Ishikawa (cell line): ENCODE measurements at regions not wholly inside any gene's neighbourhood (a gene's known extent, or its start where the extent isn't known, plus 50 kb on each side); places are given as distances from the start of the nearest gene placed in this dataset.

Experiments used
- CEBPB ChIP-seq: IDR thresholded peaks from 2 replicates; pipeline ENCODE4 v1.6.1; 2012
- CREB1 ChIP-seq: IDR thresholded peaks from 2 replicates; pipeline ENCODE4 v1.6.1; 2012; ENCODE audit warnings: low read depth
- EGR1 ChIP-seq: IDR thresholded peaks from 2 replicates; pipeline ENCODE4 v1.6.1; 2012
- EP300 ChIP-seq: IDR thresholded peaks from 2 replicates; pipeline ENCODE4 v1.6.1; 2012; ENCODE audit warnings: borderline replicate concordance
- FOXM1 ChIP-seq: IDR thresholded peaks from 2 replicates; pipeline ENCODE4 v1.6.1; 2012; ENCODE audit warnings: low read depth, borderline replicate concordance
- NFIC ChIP-seq: IDR thresholded peaks from 2 replicates; pipeline ENCODE4 v1.6.1; 2012
- RAD21 ChIP-seq: IDR thresholded peaks from 2 replicates; pipeline ENCODE4 v1.6.1; 2012; ENCODE audit warnings: low read depth
- REST ChIP-seq: IDR thresholded peaks from 2 replicates; pipeline ENCODE4 v1.6.1; 2012; ENCODE audit warnings: low read depth, mild to moderate bottlenecking
- TAF1 ChIP-seq: IDR thresholded peaks from 2 replicates; pipeline ENCODE4 v1.6.1; 2012; ENCODE audit warnings: low read depth, mild to moderate bottlenecking
- TCF12 ChIP-seq: IDR thresholded peaks from 2 replicates; pipeline ENCODE4 v1.6.1; 2012; ENCODE audit warnings: low read depth
- TEAD4 ChIP-seq: IDR thresholded peaks from 2 replicates; pipeline ENCODE4 v1.6.1; 2012
- USF1 ChIP-seq: IDR thresholded peaks from 2 replicates; pipeline ENCODE4 v1.6.1; 2012
- YY1 ChIP-seq: IDR thresholded peaks from 2 replicates; pipeline ENCODE4 v1.6.1; 2012; ENCODE audit warnings: low read depth
- ZBTB7A ChIP-seq: IDR thresholded peaks from 2 replicates; pipeline ENCODE4 v1.6.1; 2012; ENCODE audit warnings: low read depth
- TF ChIP-seq, protein P1 (sequence below): IDR thresholded peaks from 2 replicates; pipeline ENCODE4 v1.6.1; 2012

DNA sequence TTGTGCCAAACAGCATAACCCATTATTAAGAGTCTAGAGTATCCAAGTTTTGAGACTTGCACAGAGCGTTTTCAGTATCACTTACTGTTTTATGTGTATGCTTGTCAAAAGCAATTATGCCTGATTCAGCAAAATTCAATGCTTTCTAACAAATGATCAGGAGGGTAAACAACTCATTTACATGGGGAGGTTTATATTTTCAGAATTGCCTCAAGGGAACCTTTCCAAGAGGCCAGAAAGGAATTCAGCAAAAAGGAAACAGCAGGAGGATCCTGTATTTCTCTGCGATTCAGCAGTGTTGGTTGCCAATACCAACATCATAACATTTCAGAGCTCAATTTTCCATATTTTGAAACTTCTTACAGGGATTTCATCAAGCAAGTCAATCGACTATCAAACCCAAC lies 69.3 kb upstream of the DAB2 start:
- TF ChIP-seq CREB1 (no peak), EP300 (no peak), TAF1 (no peak), YY1 (no peak), ZBTB7A (no peak), CEBPB (no peak), EGR1 (no peak), USF1 (no peak)
- TF ChIP-seq, protein P1, sequence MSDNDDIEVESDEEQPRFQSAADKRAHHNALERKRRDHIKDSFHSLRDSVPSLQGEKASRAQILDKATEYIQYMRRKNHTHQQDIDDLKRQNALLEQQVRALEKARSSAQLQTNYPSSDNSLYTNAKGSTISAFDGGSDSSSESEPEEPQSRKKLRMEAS, result no peak

DNA sequence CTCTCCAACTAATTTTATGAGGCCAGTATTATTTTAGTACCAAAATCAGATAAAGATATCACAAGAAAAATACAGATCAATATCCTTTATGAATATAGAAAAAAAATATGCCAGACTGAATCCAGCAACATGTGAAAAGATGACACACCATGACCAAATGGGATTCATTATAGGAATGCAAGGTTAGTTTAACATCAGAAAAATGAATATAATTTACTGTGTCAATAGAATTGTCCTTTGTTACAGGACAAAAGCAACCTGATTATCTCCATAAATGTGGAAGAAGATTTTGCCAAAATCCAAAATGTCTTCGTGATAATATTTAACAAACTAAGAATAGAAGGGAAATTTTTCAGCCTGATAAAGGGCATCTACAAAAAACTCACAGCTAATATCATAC lies 66.4 kb upstream of the DAB2 start:
- TF ChIP-seq REST, result no peak
- TF ChIP-seq, protein P1, result no peak
- TF ChIP-seq CREB1, result no peak
- TF ChIP-seq FOXM1, result no peak
- TF ChIP-seq YY1, result no peak
- TF ChIP-seq ZBTB7A, result no peak
- no peak for TF ChIP-seq EGR1
- no peak for TF ChIP-seq EP300
- no peak for TF ChIP-seq TAF1
- no peak for TF ChIP-seq TCF12
- TF ChIP-seq NFIC, result no peak
- TF ChIP-seq RAD21, result no peak

- no peak for TF ChIP-seq CREB1
- TF ChIP-seq ZBTB7A, result no peak
- TF ChIP-seq, protein P1, result no peak
- no peak for TF ChIP-seq NFIC
- no peak for TF ChIP-seq REST
- no peak for TF ChIP-seq TCF12
- no peak for TF ChIP-seq EP300
- no peak for TF ChIP-seq TAF1
- no peak for TF ChIP-seq EGR1
- TF ChIP-seq CEBPB, result no peak
- TF ChIP-seq USF1, result no peak
- no peak for TF ChIP-seq YY1
- no peak for TF ChIP-seq TEAD4
- no peak for TF ChIP-seq RAD21
- TF ChIP-seq FOXM1, result no peak
Observed at GRCh38 chr5:39489263-39489662, 64.5 kb upstream of the DAB2 start.

GRCh38 chr5:39486790-39487189 lies 62.0 kb upstream of the DAB2 start:
- TF ChIP-seq ZBTB7A, result no peak
- TF ChIP-seq CEBPB, result no peak
- no peak for TF ChIP-seq USF1
- TF ChIP-seq TAF1, result no peak
- TF ChIP-seq CREB1, result no peak
- TF ChIP-seq YY1, result no peak
- TF ChIP-seq REST, result no peak
- no peak for TF ChIP-seq FOXM1
- TF ChIP-seq RAD21, result no peak
- TF ChIP-seq TEAD4, result no peak
- TF ChIP-seq, protein P1, result no peak
- no peak for TF ChIP-seq EP300
- no peak for TF ChIP-seq NFIC
- TF ChIP-seq EGR1, result no peak
